ENCODE measurements at regions not wholly inside any gene's neighbourhood (a gene's known extent, or its start where the extent isn't known, plus 50 kb on each side); places are given as distances from the start of the nearest gene placed in this dataset.

DNA sequence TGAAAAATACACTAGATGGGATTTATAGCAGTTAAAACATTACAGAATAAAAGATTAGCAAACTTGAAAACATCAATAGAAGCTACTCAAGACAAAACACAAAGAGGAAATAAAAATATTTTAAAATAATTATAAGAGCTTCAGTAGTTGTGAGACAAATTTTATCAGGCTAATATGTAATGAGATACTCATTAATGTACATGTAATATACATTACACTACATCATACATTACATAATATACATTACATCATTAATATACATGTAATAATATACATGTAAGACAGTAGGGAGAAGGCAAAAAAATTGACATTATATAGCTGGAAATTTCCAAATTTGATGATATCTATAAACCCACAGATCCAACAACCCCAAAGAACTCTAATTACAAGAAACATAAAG, 249.4 kb upstream of the HMGA2 start:
- TF ChIP-seq, protein P1, sequence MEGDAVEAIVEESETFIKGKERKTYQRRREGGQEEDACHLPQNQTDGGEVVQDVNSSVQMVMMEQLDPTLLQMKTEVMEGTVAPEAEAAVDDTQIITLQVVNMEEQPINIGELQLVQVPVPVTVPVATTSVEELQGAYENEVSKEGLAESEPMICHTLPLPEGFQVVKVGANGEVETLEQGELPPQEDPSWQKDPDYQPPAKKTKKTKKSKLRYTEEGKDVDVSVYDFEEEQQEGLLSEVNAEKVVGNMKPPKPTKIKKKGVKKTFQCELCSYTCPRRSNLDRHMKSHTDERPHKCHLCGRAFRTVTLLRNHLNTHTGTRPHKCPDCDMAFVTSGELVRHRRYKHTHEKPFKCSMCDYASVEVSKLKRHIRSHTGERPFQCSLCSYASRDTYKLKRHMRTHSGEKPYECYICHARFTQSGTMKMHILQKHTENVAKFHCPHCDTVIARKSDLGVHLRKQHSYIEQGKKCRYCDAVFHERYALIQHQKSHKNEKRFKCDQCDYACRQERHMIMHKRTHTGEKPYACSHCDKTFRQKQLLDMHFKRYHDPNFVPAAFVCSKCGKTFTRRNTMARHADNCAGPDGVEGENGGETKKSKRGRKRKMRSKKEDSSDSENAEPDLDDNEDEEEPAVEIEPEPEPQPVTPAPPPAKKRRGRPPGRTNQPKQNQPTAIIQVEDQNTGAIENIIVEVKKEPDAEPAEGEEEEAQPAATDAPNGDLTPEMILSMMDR (IDR thresholded peaks at IDR 0.05; ENCODE audit: low read depth, low read length), result no peak
- H3K4me3 ChIP-seq (ENCODE audit: low read depth, low read length), result no peak overlapping the region
- in situ Hi-C loops (cut with HindIII; ENCODE audit: low sequenced_read_pairs), result no loop called here
- no peak for DNase-seq (ENCODE audit: low read depth, low spot score)

DNA sequence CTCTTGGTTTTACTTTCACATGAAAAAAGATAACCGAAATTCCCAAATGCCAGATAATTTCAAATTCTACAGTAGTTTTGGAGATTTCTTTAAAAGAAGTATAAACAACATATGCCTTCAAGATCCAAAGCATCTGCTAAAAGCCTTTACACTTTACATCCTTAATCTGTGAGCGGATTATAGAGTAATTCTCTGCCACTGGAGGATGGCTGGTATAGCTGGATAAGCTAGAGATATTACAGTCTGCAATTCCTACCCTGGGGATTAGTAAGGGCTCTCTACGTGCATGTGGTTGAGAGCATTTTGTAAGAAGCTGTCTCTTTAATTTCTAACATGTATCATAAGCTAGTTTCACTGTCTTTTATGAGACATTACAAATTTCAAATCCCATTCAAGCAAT, 240.3 kb upstream of the HMGA2 start:
- no peak overlapping the region for H3K4me3 ChIP-seq (ENCODE audit: low read depth, low read length)
- TF ChIP-seq, protein P1 (IDR thresholded peaks at IDR 0.05; ENCODE audit: low read depth, low read length), result no peak
- no peak for DNase-seq (ENCODE audit: low read depth, low spot score)
- in situ Hi-C loops (cut with HindIII; ENCODE audit: low sequenced_read_pairs), result no loop called here

DNA sequence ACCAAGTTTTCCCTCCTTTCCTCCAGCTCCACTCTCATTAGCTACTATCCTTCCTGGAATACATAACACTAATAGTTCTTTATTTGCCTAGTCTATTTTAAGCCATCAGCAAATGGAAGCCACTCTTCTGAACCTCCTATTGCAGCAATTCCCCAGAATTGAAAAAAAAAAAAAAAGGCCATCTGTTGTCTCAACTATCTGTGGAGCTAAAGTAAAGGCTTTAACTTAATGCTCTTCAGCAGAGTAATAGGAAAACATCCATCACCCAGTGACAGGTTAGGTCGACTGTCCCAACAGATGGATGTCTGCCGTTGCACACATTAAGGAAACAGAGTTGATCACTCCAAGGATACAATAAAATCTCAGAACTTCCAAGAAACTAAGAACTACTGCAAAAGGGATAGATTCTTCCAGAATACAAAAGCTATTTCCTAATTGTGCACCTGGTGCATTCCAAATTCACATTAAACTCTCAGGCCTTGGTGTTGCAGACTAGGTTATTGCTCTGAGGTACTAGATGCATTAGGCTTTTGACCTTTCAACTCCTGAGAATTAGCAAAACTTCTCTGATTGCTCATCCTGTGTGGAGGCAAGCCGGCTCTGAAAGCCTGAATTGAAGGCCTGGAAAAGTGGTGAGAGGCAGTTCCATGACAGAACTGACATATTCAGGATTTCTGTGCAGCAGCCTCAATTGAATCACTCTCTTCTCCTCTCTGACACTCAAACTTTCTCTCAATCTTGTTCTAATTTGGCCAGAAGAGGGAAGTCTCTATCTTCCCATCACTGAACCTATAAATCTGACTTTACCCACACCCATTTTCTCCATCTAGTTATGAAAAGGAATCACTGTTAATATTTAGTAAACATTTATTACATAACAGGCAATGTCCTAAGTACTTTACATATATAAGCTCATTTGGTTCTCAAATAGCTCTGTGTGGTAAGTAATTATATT, 238.4 kb upstream of the HMGA2 start:
- H3K4me3 ChIP-seq (ENCODE audit: low read depth, low read length), result no peak overlapping the region
- no peak for DNase-seq (ENCODE audit: low read depth, low spot score)
- TF ChIP-seq, protein P1 (IDR thresholded peaks at IDR 0.05; ENCODE audit: low read depth, low read length), result no peak
- in situ Hi-C loops (cut with HindIII; ENCODE audit: low sequenced_read_pairs), result no loop called here

DNA sequence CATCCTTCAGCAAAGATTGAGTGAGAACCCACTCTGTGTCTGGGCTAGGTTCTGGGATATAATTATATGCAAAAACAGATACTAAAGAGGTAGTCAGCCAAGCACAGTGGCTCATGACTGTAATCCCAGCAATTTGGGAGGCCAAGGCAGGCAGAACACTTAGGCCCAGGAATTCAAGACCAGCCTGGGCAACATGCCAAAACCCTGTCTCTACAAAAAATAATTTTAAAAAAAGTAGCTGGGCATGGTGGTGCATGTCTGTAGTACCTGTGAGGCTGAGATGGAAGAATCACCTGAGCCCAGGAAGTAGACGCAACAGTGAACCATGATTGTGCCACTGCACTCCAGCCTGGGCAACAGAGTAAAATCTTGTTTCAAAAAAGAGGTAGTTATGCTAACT, 237.5 kb upstream of the HMGA2 start:
- in situ Hi-C loops (cut with HindIII; ENCODE audit: low sequenced_read_pairs), result no loop called here
- TF ChIP-seq, protein P1 (IDR thresholded peaks at IDR 0.05; ENCODE audit: low read depth, low read length), result no peak
- H3K4me3 ChIP-seq (ENCODE audit: low read depth, low read length), result no peak overlapping the region
- no peak for DNase-seq (ENCODE audit: low read depth, low spot score)

DNA sequence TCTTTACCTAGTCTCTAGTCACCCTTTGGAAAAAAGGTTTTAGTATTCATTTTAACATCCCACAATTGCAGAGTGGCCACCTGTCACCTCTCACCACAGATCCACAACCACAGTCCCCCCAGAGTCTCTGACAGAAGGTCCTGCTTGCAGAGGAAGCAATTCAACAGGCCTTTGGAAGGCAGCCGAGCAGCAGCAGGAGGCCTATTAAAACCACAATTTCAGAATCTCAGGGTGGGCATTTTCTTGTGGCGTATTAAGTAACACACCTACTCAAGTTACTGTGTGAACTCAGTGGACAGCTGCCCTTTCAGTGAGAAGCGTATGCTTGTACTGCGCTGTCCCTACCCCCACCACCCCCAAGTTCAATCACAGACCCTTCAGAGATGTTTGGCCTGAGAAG, 234.0 kb upstream of the HMGA2 start:
- in situ Hi-C loops (cut with HindIII; ENCODE audit: low sequenced_read_pairs), result no loop called here
- no peak overlapping the region for H3K4me3 ChIP-seq (ENCODE audit: low read depth, low read length)
- TF ChIP-seq, protein P1 (IDR thresholded peaks at IDR 0.05; ENCODE audit: low read depth, low read length), result no peak
- no peak for DNase-seq (ENCODE audit: low read depth, low spot score)

DNA sequence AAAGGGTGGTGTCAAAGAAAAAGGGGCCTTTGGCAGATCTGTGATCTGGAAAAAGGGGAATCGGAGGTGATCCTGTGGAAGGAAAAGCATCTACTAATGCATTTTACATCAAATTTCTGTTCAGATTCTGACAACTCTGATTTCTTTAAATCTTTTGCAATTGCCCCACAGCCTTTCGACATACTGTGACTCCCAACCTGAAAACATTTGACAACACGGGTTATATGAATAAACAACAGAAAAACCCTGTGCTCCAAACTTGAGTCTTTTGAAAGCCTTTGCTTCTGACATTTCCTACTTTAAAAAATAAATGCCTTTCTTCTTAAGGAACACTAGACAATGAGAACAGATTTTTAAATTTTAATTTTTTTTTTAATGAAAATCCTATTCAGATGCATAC, 231.9 kb upstream of the HMGA2 start:
- TF ChIP-seq, protein P1 (IDR thresholded peaks at IDR 0.05; ENCODE audit: low read depth, low read length), result no peak
- no peak for DNase-seq (ENCODE audit: low read depth, low spot score)
- in situ Hi-C loops (cut with HindIII; ENCODE audit: low sequenced_read_pairs), result no loop called here
- no peak overlapping the region for H3K4me3 ChIP-seq (ENCODE audit: low read depth, low read length)
